ENCODE measurements at regions not wholly inside any gene's neighbourhood (a gene's known extent, or its start where the extent isn't known, plus 50 kb on each side); places are given as distances from the start of the nearest gene placed in this dataset.

DNA sequence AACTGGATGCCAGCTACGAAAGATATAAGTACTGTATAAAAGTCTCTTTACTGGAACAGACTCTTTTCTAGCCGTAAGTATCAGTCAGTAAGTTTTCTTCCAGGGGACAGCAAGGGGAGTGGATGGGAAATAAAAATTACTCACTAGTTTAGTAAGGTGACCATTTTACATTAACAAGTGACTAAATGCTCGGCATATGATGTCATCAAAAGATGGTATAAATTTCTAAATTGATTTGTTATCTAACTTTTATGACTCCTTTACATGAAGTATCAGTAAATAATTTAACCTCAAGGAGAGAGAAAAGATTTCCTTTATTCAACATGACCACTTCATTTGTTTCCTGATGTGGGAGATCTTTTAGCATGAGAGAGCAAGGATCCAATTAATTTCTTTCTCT, 859.0 kb upstream of the LRRTM1 start:
- TF ChIP-seq EZH2 (IDR thresholded peaks at IDR 0.05; ENCODE audit: borderline replicate concordance, low read length) = no peak
- TF ChIP-seq, protein P1, sequence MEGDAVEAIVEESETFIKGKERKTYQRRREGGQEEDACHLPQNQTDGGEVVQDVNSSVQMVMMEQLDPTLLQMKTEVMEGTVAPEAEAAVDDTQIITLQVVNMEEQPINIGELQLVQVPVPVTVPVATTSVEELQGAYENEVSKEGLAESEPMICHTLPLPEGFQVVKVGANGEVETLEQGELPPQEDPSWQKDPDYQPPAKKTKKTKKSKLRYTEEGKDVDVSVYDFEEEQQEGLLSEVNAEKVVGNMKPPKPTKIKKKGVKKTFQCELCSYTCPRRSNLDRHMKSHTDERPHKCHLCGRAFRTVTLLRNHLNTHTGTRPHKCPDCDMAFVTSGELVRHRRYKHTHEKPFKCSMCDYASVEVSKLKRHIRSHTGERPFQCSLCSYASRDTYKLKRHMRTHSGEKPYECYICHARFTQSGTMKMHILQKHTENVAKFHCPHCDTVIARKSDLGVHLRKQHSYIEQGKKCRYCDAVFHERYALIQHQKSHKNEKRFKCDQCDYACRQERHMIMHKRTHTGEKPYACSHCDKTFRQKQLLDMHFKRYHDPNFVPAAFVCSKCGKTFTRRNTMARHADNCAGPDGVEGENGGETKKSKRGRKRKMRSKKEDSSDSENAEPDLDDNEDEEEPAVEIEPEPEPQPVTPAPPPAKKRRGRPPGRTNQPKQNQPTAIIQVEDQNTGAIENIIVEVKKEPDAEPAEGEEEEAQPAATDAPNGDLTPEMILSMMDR (IDR thresholded peaks at IDR 0.05; ENCODE audit: low read length) = no peak
